Liver (tissue), 8 donors: ENCODE measurements at regions not wholly inside any gene's neighbourhood (a gene's known extent, or its start where the extent isn't known, plus 50 kb on each side); places are given as distances from the start of the nearest gene placed in this dataset.
A peak's percentile ranks its signal among the peaks of the same experiment; 100 is the strongest.

Source experiments
- DNase-seq: peaks from one replicate; pipeline ENCODE4 v3.0.0-alpha.2; 2017; ENCODE audit warnings: low spot score
- H3K27ac ChIP-seq, 2 donors: one replicate each; pipeline ENCODE4 v1.7.0; 2013; ENCODE audit warnings: inconsistent platforms in 2 of 2, low read length in 2 of 2, control low read depth in 1 of 2, low read depth in 1 of 2, mild to moderate bottlenecking in 1 of 2
- H3K27me3 ChIP-seq, 4 donors: one replicate each; pipeline versions ENCODE4 v1.6.1 to v1.7.0; 2013; ENCODE audit warnings: low read length in 3 of 4, inconsistent platforms in 1 of 4, mild to moderate bottlenecking in 1 of 4, moderate library complexity in 1 of 4; ENCODE audit not compliant: control insufficient read depth in 4 of 4, insufficient read depth in 4 of 4
- H3K36me3 ChIP-seq, 4 donors: one replicate each; pipeline versions ENCODE4 v1.6.1 to v1.7.0; 2013; ENCODE audit warnings: low read length in 3 of 4, mild to moderate bottlenecking in 3 of 4, low read depth in 1 of 4, moderate library complexity in 1 of 4; ENCODE audit not compliant: control insufficient read depth in 4 of 4, insufficient read depth in 3 of 4
- H3K4me1 ChIP-seq, 4 donors: one replicate each; pipeline versions ENCODE4 v1.6.1 to v1.7.0; 2013; ENCODE audit warnings: low read length in 3 of 4, mild to moderate bottlenecking in 3 of 4, moderate library complexity in 1 of 4; ENCODE audit not compliant: control insufficient read depth in 4 of 4, insufficient read depth in 4 of 4
- H3K4me3 ChIP-seq, 3 donors: one replicate each; pipeline versions ENCODE4 v1.6.1 to v1.7.0; 2013; ENCODE audit warnings: low read length in 3 of 3, control low read depth in 1 of 3, low read depth in 1 of 3, mild to moderate bottlenecking in 1 of 3
- H3K9ac ChIP-seq, 2 donors: one replicate each; pipeline ENCODE4 v1.7.0; 2013; ENCODE audit warnings: low read length in 2 of 2, mild to moderate bottlenecking in 2 of 2, moderate library complexity in 2 of 2, control low read depth in 1 of 2, low read depth in 1 of 2
- H3K9me3 ChIP-seq, 4 donors: one replicate each; pipeline versions ENCODE4 v1.6.1 to v1.7.0; 2013; ENCODE audit warnings: low read length in 3 of 4; ENCODE audit not compliant: control insufficient read depth in 4 of 4
- ATF3 ChIP-seq: IDR thresholded peaks from 2 replicates; pipeline ENCODE4 v1.6.1; 2016; ENCODE audit warnings: antibody characterized with exemption
- CTCF ChIP-seq: fragments of 150-350 bp; IDR thresholded peaks from 2 replicates; pipeline ENCODE4 v1.5.1; 2017; ENCODE audit warnings: improper control_type of control experiment, low read depth, low read length; ENCODE audit not compliant: missing input control
- EGR1 ChIP-seq, 2 donors: IDR thresholded peaks; 2 replicates each; pipeline ENCODE4 v1.6.1; 2016 to 2018; ENCODE audit warnings: antibody characterized with exemption in 2 of 2, low read depth in 2 of 2
- FOXA1 ChIP-seq: IDR thresholded peaks from 2 replicates; pipeline ENCODE4 v1.6.1; 2016; ENCODE audit warnings: antibody characterized with exemption
- FOXA2 ChIP-seq: IDR thresholded peaks from 2 replicates; pipeline ENCODE4 v1.6.1; 2016; ENCODE audit warnings: antibody characterized with exemption
- GABPA ChIP-seq, 2 donors: IDR thresholded peaks in 1 of 2; conservative IDR thresholded peaks in 1 of 2; 2 replicates each; pipeline ENCODE4 v1.6.1; 2016; ENCODE audit warnings: antibody characterized with exemption in 2 of 2, mild to moderate bottlenecking in 1 of 2, moderate library complexity in 1 of 2
- HNF4A ChIP-seq, 2 donors: conservative IDR thresholded peaks; 2 replicates each; pipeline ENCODE4 v1.6.1; 2016; ENCODE audit warnings: antibody characterized with exemption in 2 of 2, mild to moderate bottlenecking in 2 of 2
- JUND ChIP-seq, 2 donors: IDR thresholded peaks; 2 replicates each; pipeline ENCODE4 v1.6.1; 2016; ENCODE audit warnings: antibody characterized with exemption in 2 of 2
- MAX ChIP-seq: IDR thresholded peaks from 2 replicates; pipeline ENCODE4 v1.6.1; 2016; ENCODE audit warnings: antibody characterized with exemption
- NR2F2 ChIP-seq: IDR thresholded peaks from 2 replicates; pipeline ENCODE4 v1.6.1; 2016; ENCODE audit warnings: antibody characterized with exemption
- RAD21 ChIP-seq, 2 donors: IDR thresholded peaks; 2 replicates each; pipeline ENCODE4 v1.6.1; 2016; ENCODE audit warnings: antibody characterized with exemption in 2 of 2, mild to moderate bottlenecking in 2 of 2
- REST ChIP-seq: IDR thresholded peaks from 2 replicates; pipeline ENCODE4 v1.6.1; 2016; ENCODE audit warnings: antibody characterized with exemption, mild to moderate bottlenecking
- RXRA ChIP-seq, 2 donors: IDR thresholded peaks; 2 replicates each; pipeline ENCODE4 v1.6.1; 2017 to 2018; ENCODE audit warnings: antibody characterized with exemption in 2 of 2, mild to moderate bottlenecking in 1 of 2
- SP1 ChIP-seq: IDR thresholded peaks from 2 replicates; pipeline ENCODE4 v1.6.1; 2018; ENCODE audit warnings: antibody characterized with exemption, mild to moderate bottlenecking
- TAF1 ChIP-seq: conservative IDR thresholded peaks from 2 replicates; pipeline ENCODE4 v1.6.1; 2016; ENCODE audit warnings: antibody characterized with exemption, mild to moderate bottlenecking
- YY1 ChIP-seq: IDR thresholded peaks from 2 replicates; pipeline ENCODE4 v1.6.1; 2016; ENCODE audit warnings: antibody characterized with exemption, mild to moderate bottlenecking
- ZBTB33 ChIP-seq: IDR thresholded peaks from 2 replicates; pipeline ENCODE4 v1.6.1; 2016; ENCODE audit warnings: antibody characterized with exemption
- WGBS: extraction: QIAGEN DNeasy Blood & Tissue Kit; methylation state at CpG from one replicate; pipeline ENCODE4 v1.1.7; 2013; 5-methylcytosine and 5-hydroxymethylcytosine counted together
- donor health status: healthy.
- donor health status: healthy.
- donor health status: healthy.
- donor health status: healthy.
- donor health status: healthy.

GRCh38 chr5:69007726-69008368, 86.0 kb upstream of the SLC30A5 start:
- Histone ChIP-seq H3K9me3 (no peaks in the 10 kb centered on the region), H3K27ac (no peak overlapping the region), H3K9ac (no peak overlapping the region), H3K4me1 (no peaks in the 10 kb centered on the region), H3K4me3 (no peak overlapping the region), H3K27me3 (no peaks in the 10 kb centered on the region), H3K36me3 (no peaks in the 10 kb centered on the region)
- DNase-seq: peak; percentile 72
- no peak for TF ChIP-seq EGR1 (IDR thresholded peaks at IDR 0.05; ENCODE audit: low read depth in 2 of 2)
- TF ChIP-seq CTCF: peak; percentile 81
- no peak for TF ChIP-seq NR2F2
- TF ChIP-seq RAD21 (IDR thresholded peaks at IDR 0.05): peak; percentile 92 to 95
- no peak for TF ChIP-seq TAF1
- no peak for TF ChIP-seq ZBTB33
- no peak for TF ChIP-seq GABPA (IDR thresholded peaks at IDR 0.05 in 1 of 2, conservative IDR thresholded peaks at IDR 0.05 in 1 of 2)
- TF ChIP-seq SP1: no peak
- no peak for TF ChIP-seq ATF3
- TF ChIP-seq HNF4A (conservative IDR thresholded peaks at IDR 0.05): no peak
- TF ChIP-seq RXRA (IDR thresholded peaks at IDR 0.05): no peak
- no peak for TF ChIP-seq YY1
- TF ChIP-seq MAX: no peak
- TF ChIP-seq JUND (IDR thresholded peaks at IDR 0.05): no peak
- no peak for TF ChIP-seq REST
- 15% methylated on average over 4 of the region's 4 CpGs for WGBS

- H3K9ac ChIP-seq: no peak overlapping the region
- DNase-seq: no peak
- no peak overlapping the region for H3K27ac ChIP-seq
- no peak overlapping the region for H3K4me3 ChIP-seq
- 75% methylated on average over 4 of the region's 4 CpGs for WGBS
- H3K36me3 ChIP-seq: no peaks in the 10 kb centered on the region
- no peaks in the 10 kb centered on the region for H3K27me3 ChIP-seq
- no peaks in the 10 kb centered on the region for H3K9me3 ChIP-seq
- no peaks in the 10 kb centered on the region for H3K4me1 ChIP-seq
- no peak for TF ChIP-seq TAF1
- TF ChIP-seq HNF4A (conservative IDR thresholded peaks at IDR 0.05): no peak
- TF ChIP-seq ZBTB33: no peak
- TF ChIP-seq ATF3: no peak
- TF ChIP-seq REST: no peak
- no peak for TF ChIP-seq FOXA2
- TF ChIP-seq FOXA1: no peak
- TF ChIP-seq JUND (IDR thresholded peaks at IDR 0.05): no peak
These were observed 83.3 kb upstream of the SLC30A5 start for GRCh38 chr5:69010476-69010875.
